Effector memory CD8-positive, alpha-beta T cell (primary cell): ENCODE measurements at regions not wholly inside any gene's neighbourhood (a gene's known extent, or its start where the extent isn't known, plus 50 kb on each side); places are given as distances from the start of the nearest gene placed in this dataset.

Experiments
- ATAC-seq: fragments of 150-1000 bp; cut with Tn5 transposase; replicated peaks from 2 replicates; pipeline ENCODE4 v1.10.0; 2021; ENCODE audit warnings: mild to moderate bottlenecking, moderate library complexity
- DNase-seq, 3 experiments: peaks; one replicate each; pipeline ENCODE4 v3.0.0; 2021
- H3K27ac Mint-ChIP-seq, 2 donors: one replicate each; pipeline ENCODE4 v1.8.0; 2022; ENCODE audit warnings: mild to moderate bottlenecking in 2 of 2, mixed read lengths in 2 of 2, moderate library complexity in 2 of 2
- H3K27me3 Mint-ChIP-seq, 2 donors: one replicate each; pipeline ENCODE4 v1.8.0; 2022; ENCODE audit warnings: mixed read lengths in 2 of 2
- H3K36me3 Mint-ChIP-seq: one replicate; pipeline ENCODE4 v1.8.0; 2022; ENCODE audit warnings: mild to moderate bottlenecking, moderate library complexity, mixed read lengths; ENCODE audit not compliant: insufficient read depth
- H3K4me1 Mint-ChIP-seq, 2 donors: one replicate each; pipeline ENCODE4 v1.8.0; 2022; ENCODE audit warnings: low read depth in 2 of 2, mixed read lengths in 2 of 2
- H3K4me3 Mint-ChIP-seq, 2 donors: one replicate each; pipeline ENCODE4 v1.8.0; 2022; ENCODE audit warnings: mild to moderate bottlenecking in 2 of 2, mixed read lengths in 2 of 2, moderate library complexity in 2 of 2
- H3K9me3 Mint-ChIP-seq, 2 donors: one replicate each; pipeline ENCODE4 v1.8.0; 2022; ENCODE audit warnings: mixed read lengths in 2 of 2

DNA sequence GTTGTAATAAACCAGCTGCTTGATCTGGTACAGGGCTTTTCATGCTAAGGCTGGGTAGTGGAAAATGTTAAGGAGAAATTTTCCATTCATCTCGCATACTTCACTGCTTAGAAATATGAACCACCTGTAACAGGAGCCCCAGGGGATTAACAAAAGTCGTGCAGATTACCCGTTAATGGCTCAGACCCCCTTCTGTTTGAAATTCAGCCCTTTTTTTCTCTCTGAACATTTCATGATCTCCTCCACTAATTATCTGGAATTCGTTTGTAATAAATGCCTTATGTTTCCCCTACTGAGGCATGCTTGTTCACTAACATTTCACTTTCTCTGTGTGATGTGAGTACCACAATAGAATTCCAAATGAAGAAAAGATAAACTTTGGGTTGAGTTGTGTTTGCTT lies 336.4 kb upstream of the HSF2 start:
- Mint-ChIP-seq H3K4me3 (no peak overlapping the region), H3K9me3 (peaks cover 2 to 9% of the 10 kb centered on the region in 2 donors), H3K36me3 (no peaks in the 10 kb centered on the region), H3K4me1 (no peaks in the 10 kb centered on the region), H3K27ac (no peak overlapping the region), H3K27me3 (no peaks in the 10 kb centered on the region)
- ATAC-seq (no peak), DNase-seq (no peak)

DNA sequence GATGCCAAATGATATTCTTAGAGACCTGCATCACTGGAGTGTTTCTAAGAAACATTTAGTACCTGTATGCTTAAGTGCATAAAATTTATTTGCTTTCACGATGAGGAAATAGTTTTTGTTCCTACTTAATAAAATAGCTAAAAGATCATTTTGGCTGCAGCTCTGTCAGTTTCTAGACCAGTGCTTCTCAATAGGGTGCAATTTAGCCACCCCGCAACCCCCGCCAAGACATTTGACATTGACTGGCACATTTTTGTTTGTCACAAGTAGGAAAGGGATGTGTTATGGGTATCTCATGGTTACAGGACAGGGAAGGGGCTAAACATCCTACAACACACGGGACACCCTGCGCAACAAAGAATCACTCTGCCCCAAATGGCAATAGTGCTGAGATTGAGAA lies 335.7 kb upstream of the HSF2 start:
- Mint-ChIP-seq H3K27me3 (no peaks in the 10 kb centered on the region), H3K4me3 (no peak overlapping the region), H3K9me3 (peaks cover 2 to 9% of the 10 kb centered on the region in 2 donors), H3K4me1 (no peaks in the 10 kb centered on the region), H3K36me3 (no peaks in the 10 kb centered on the region), H3K27ac (no peak overlapping the region)
- no peak for DNase-seq
- ATAC-seq = no peak

DNA sequence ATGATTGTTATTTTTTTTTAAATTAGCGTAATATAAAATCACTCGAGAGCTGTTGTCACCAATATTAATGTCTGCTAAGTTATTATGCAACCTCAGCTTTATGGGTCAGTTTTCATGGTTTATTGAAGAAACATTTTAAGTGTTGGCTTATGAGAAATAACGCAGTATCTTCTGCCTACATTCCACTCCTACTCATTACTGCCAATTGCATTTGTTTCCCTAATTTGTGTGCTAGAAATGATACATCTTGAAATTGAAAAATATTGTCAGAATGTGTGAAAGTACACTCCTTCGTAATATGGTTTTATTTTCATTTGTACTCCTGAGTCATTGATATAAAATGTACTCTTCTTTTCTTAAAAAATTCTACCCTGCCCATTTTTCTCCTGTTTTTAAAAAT lies 333.3 kb upstream of the HSF2 start:
- peaks cover 2 to 9% of the 10 kb centered on the region in 2 donors for H3K9me3 Mint-ChIP-seq
- no peaks in the 10 kb centered on the region for H3K27me3 Mint-ChIP-seq
- no peak overlapping the region for H3K4me3 Mint-ChIP-seq
- H3K27ac Mint-ChIP-seq = no peak overlapping the region
- H3K4me1 Mint-ChIP-seq = no peaks in the 10 kb centered on the region
- H3K36me3 Mint-ChIP-seq = no peaks in the 10 kb centered on the region
- DNase-seq = no peak
- no peak for ATAC-seq

DNA sequence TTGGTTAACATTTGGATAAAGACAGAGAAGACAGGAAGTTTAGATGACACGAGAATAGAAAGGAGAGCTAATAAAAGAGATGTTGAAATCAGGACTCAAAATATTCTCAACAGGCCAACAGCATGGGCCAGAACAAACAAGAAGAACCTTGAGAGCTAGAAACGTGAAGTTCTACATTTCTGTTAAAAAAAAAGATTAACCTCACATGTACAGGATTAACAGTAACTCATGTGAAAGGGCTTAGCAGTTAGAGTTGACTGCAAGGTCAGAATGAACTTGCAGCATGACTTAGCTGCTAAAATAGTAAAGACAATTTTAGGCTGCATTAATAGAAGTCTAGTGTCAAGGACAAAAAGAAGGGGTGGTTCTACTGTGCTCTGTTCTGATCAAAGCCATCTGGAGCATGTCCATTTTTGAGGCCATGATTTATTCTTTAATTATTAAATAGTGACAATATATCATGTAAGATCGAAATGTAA lies 331.1 kb upstream of the HSF2 start:
- DNase-seq (no peak), ATAC-seq (no peak)
- Mint-ChIP-seq H3K4me3 (no peak overlapping the region), H3K27me3 (no peaks in the 10 kb centered on the region), H3K36me3 (no peaks in the 10 kb centered on the region), H3K9me3 (peaks cover 2 to 9% of the 10 kb centered on the region in 2 donors), H3K4me1 (no peaks in the 10 kb centered on the region), H3K27ac (no peak overlapping the region)

DNA sequence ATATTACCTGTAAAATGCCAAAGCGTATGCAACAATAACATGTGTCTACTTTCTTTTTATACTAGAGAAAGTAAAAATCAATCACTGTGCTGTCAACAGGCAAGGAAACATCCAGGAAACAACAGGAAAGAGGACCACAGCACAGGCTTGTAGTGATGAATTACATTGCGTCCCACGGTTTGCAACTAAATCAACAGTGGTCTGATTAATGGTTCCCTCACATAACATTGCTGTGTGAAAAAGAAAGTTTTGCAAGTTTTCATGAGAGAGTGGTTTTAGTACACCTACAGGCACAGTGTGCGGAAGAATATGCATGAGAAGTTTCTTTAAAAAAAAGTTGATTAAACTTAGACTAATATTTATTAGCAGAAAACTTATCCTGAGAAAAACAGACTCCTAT lies 329.5 kb upstream of the HSF2 start:
- no peaks in the 10 kb centered on the region for H3K27me3 Mint-ChIP-seq

DNA sequence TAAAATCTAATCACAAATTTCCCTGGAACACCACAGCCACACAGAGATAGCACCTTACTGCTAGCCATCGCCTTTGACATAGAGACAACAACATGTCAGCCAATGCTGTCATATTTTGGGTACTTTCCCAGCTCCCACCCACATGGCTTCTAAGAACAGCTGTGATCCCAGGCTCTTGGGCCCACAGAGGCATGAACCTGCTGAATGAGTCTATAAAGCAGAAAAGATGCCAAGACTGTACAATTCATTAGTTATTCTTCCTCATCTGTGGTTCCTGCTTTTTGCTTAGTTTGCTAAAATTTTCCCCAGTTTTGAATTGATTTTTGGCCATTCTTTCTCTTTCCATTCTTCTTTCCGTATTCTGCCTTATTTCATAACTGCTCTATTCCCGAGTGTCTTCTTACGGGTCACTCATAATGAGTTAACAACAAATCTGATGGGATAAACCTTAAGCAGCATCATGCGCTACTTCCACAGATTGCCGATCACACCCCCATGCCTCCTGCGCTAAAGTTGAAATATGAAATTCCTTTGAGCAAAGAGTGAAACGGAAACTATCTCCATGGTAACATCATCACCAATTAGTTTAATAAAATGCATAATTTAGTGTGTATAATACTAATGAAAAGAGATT lies 327.3 kb upstream of the HSF2 start:
- Mint-ChIP-seq H3K4me3 (no peak overlapping the region), H3K27ac (no peak overlapping the region), H3K4me1 (no peaks in the 10 kb centered on the region)

More for the DNA sequence above, 329.5 kb upstream of the HSF2 start:
- no peak overlapping the region for H3K27ac Mint-ChIP-seq
- DNase-seq = no peak
- no peaks in the 10 kb centered on the region for H3K36me3 Mint-ChIP-seq
- no peak for ATAC-seq
- H3K9me3 Mint-ChIP-seq = peaks cover 0 to 3% of the 10 kb centered on the region in 2 donors
- H3K4me3 Mint-ChIP-seq = no peak overlapping the region
- H3K4me1 Mint-ChIP-seq = no peaks in the 10 kb centered on the region

DNA sequence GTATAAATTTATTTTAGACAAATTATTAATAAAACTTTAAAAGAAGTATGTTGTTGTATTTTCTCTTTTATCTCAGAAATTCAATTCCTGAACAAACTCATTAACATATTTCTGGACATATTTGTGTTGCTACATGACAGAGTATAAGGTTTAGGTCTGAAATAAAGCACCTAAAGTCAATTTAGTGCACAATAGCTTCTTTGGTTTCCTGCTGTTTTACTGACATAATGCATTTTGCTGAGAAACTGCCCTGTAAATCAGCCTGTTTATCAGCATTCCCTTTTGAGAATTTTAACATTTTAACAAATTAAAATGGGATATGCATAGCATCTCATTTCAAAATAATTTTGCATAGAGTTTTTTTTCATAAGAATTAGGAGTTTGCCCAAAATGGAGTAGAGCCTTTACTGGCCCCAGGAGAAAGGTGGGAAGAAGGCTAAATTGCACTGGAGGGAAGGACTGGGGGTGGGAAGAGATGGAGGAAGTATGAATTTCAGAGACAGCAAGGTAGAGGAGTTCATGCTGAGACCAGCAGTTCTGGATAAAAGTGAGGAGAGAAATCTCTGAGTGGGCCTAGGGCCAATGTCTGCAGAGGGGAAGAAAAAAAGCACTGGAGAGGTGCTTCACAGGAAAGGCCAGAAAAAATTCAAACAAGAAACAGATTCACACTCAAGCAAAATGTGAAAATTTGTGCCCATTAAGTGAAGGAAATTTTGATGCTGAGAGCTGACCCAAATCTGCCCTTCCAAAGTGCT lies 324.2 kb upstream of the HSF2 start:
- Mint-ChIP-seq H3K27ac (no peak overlapping the region), H3K27me3 (no peaks in the 10 kb centered on the region), H3K36me3 (no peaks in the 10 kb centered on the region), H3K9me3 (peaks cover 3 to 5% of the 10 kb centered on the region in 2 donors), H3K4me1 (no peaks in the 10 kb centered on the region), H3K4me3 (no peak overlapping the region)
- DNase-seq (no peak), ATAC-seq (no peak)

More for the DNA sequence above, 327.3 kb upstream of the HSF2 start:
- Mint-ChIP-seq H3K36me3 (no peaks in the 10 kb centered on the region), H3K27me3 (no peaks in the 10 kb centered on the region), H3K9me3 (peaks cover 0 to 3% of the 10 kb centered on the region in 2 donors)
- no peak for ATAC-seq
- DNase-seq = no peak

DNA sequence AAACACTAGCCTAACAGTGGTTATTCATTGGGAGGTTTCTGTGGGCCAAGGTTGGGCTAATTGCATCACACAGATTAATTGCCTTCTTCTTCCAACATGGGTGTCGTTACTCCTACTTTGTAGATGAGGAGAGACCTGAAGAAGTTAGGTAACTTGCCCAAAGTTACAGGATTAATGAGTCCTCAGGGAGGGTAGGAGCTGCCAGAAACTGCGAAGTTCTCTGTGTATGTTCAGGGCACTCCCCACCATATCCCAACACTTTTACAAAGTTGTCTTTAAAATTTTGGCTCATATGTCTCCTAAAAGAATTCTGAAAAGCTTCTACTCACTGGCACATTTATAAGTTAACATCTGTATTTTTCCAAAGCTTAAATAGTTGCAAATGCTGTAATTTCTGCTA lies 323.5 kb upstream of the HSF2 start:
- no peaks in the 10 kb centered on the region for H3K27me3 Mint-ChIP-seq
- H3K4me3 Mint-ChIP-seq = no peak overlapping the region
- H3K4me1 Mint-ChIP-seq = no peaks in the 10 kb centered on the region
- no peak for DNase-seq
- no peaks in the 10 kb centered on the region for H3K36me3 Mint-ChIP-seq
- no peak for ATAC-seq
- no peak overlapping the region for H3K27ac Mint-ChIP-seq
- H3K9me3 Mint-ChIP-seq = peaks cover 7 to 11% of the 10 kb centered on the region in 2 donors

DNA sequence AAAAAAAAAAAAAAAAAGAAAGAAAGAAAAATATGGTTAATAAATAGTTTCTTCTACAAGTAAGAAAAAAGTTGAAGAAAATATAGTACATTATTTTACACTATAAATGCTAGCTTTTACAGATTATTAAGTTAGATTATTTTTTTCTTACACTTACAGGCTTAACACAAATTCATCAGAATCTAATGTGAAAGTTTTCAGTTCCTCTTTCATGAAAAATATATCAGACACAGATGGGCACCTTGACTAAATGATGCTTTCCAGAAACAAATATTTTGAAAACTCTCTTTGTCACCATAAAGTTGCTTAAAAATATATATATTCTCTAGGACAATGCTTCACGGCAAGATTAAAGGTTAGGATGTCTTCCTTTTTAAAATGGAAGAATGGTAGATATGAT lies 321.8 kb upstream of the HSF2 start:
- Mint-ChIP-seq H3K9me3 (peaks cover 8 to 12% of the 10 kb centered on the region in 2 donors), H3K27me3 (no peaks in the 10 kb centered on the region), H3K4me3 (no peak overlapping the region), H3K4me1 (no peaks in the 10 kb centered on the region), H3K27ac (no peak overlapping the region), H3K36me3 (no peaks in the 10 kb centered on the region)
- DNase-seq = no peak
- ATAC-seq = no peak

DNA sequence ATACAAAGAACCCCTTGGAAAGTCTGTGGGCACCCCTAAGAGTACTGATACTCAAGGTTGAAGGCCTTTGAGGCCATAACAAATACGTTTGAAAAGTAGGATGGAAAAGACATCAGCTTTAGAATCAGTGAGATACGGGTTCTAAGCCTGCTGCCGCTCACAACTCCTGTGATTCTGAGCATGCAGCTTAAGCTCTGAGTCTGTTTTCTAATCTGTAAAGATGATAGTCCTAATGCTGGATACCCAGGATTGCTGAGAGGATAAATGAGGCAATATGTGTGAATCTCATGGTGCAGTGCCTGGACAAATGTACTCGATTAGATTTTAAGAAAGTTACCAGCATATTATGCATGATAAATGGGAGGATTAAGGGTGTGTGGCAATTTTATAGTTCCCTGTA lies 321.0 kb upstream of the HSF2 start:
- H3K27me3 Mint-ChIP-seq = no peaks in the 10 kb centered on the region
- no peak for DNase-seq
- ATAC-seq = no peak
- no peaks in the 10 kb centered on the region for H3K4me1 Mint-ChIP-seq
- H3K9me3 Mint-ChIP-seq = peaks cover 8 to 12% of the 10 kb centered on the region in 2 donors
- no peaks in the 10 kb centered on the region for H3K36me3 Mint-ChIP-seq
- H3K27ac Mint-ChIP-seq = no peak overlapping the region
- H3K4me3 Mint-ChIP-seq = no peak overlapping the region

DNA sequence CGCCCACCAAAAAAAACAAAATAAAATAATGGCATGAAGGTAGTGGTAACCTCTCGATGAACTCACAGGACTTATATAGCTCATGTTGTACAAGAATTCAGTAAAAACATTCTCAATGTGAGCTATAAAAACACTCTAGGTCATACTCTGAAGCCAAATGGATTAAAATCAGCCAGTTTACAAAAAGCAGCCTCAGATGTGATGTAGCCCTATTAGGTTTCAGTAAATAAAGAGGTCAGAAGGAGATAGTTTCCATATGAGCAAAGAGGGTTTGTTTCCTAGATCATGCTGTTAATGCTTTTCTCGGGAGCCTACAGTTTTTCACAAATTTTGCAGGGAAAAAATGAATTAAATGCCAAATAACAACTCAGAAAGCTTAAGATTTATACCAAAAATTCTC lies 319.5 kb upstream of the HSF2 start:
- DNase-seq (no peak), ATAC-seq (no peak)
- Mint-ChIP-seq H3K27me3 (no peaks in the 10 kb centered on the region), H3K4me1 (no peaks in the 10 kb centered on the region), H3K4me3 (no peak overlapping the region), H3K27ac (no peak overlapping the region), H3K36me3 (no peaks in the 10 kb centered on the region), H3K9me3 (peaks cover 4 to 12% of the 10 kb centered on the region in 2 donors)

DNA sequence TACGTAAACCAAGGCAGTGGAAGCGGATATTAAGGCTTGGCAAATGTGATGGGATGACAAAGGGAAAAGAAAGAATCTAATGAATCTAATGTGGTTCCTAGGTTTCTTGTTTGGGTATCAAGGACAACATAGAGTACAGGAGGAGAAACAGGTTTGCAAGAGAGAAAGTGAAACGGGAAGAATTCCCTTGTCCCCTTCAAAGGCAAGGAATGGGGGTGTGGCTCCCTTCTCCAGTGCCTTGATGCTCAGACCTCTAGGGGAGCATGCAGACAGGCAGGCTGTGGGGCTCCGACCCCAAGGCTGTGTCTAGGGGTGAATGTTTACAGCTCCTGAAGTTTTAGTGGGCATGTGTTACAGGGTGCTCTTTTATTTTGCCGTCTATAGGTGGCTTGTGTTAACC lies 317.5 kb upstream of the HSF2 start:
- H3K4me1 Mint-ChIP-seq = no peaks in the 10 kb centered on the region
- DNase-seq (no peak), ATAC-seq (no peak)
- peaks cover 4 to 12% of the 10 kb centered on the region in 2 donors for H3K9me3 Mint-ChIP-seq
- no peak overlapping the region for H3K27ac Mint-ChIP-seq
- H3K27me3 Mint-ChIP-seq = no peaks in the 10 kb centered on the region
- no peaks in the 10 kb centered on the region for H3K36me3 Mint-ChIP-seq
- no peak overlapping the region for H3K4me3 Mint-ChIP-seq

DNA sequence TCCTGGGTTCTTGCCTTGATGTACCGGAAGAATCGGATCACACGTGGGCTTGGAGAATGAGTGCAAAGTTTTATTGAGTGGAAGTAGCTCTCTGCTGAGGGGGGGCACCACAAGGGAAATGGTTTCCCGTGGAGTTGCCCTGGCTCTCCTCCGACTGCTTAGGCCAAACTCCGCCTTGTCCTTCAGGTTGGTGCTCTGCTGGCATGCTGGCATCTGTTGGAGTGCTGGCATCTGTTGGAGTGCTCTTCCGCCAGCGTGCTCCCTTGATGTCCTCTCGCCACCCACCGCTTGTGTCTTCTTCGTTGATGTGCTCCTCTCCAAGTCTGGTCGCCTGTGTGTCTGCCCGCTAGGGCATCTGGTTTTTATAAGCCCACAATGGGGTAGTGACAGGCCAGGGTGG lies 317.1 kb upstream of the HSF2 start:
- H3K4me3 Mint-ChIP-seq = no peak overlapping the region
- H3K4me1 Mint-ChIP-seq = no peaks in the 10 kb centered on the region
- H3K27me3 Mint-ChIP-seq = no peaks in the 10 kb centered on the region
- no peak overlapping the region for H3K27ac Mint-ChIP-seq
- DNase-seq = no peak
- H3K9me3 Mint-ChIP-seq = peaks cover 4 to 12% of the 10 kb centered on the region in 2 donors
- no peaks in the 10 kb centered on the region for H3K36me3 Mint-ChIP-seq
- ATAC-seq = no peak

DNA sequence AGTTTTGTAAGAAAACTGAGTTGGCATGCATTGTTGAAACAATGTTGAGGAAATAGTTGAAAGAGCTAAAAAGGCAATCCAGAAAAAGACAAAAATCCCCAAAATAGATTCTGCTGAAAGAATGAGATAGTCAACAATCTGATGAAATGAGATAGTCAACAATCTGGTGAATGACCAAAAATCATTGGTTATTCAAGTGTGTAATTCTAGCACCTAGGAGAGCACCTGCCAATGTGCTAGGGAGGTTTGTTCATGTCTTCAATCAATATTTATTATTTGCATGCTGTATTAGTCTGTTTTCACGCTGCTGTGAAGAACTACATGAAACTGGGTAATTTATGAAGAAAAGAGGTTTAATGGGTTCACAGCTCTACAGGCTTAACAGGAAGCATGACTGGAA lies 307.1 kb upstream of the HSF2 start:
- no peak for ATAC-seq
- peaks cover 0 to 3% of the 10 kb centered on the region in 2 donors for H3K9me3 Mint-ChIP-seq
- no peaks in the 10 kb centered on the region for H3K4me1 Mint-ChIP-seq
- H3K36me3 Mint-ChIP-seq = peaks cover 4% of the 10 kb centered on the region
- H3K27ac Mint-ChIP-seq = no peak overlapping the region
- H3K27me3 Mint-ChIP-seq = no peaks in the 10 kb centered on the region
- H3K4me3 Mint-ChIP-seq = no peak overlapping the region
- no peak for DNase-seq
